K562 (cell line): ENCODE measurements at regions not wholly inside any gene's neighbourhood (a gene's known extent, or its start where the extent isn't known, plus 50 kb on each side); places are given as distances from the start of the nearest gene placed in this dataset.
A peak's percentile ranks its signal among the peaks of the same experiment; 100 is the strongest.

ENCODE experiments used
- CEBPG ChIP-seq, 3 experiments: fragments of 200-800 bp in 1 of 3; sonication (Bioruptor generic) in 1 of 3; sonication (generic) in 1 of 3; formaldehyde crosslinking in 1 of 3; IDR thresholded peaks in 2 of 3; conservative IDR thresholded peaks in 1 of 3; 2 replicates each; pipeline versions ENCODE4 v1.6.1 to v1.8.0; 2016 to 2022; ENCODE audit warnings: missing compliant biosample characterization in 2 of 3, missing genetic modification characterization in 2 of 3, mild to moderate bottlenecking in 1 of 3, missing genetic modification reagents in 1 of 3
- CUX1 ChIP-seq: fragments of 200-800 bp; sonication (Bioruptor generic); IDR thresholded peaks from 2 replicates; pipeline ENCODE4 v1.6.1; 2016; ENCODE audit warnings: missing genetic modification characterization, missing compliant biosample characterization
- ESRRB ChIP-seq: fragments of 250-450 bp; sonication (Bioruptor Pico); IDR thresholded peaks from 2 replicates; pipeline ENCODE4 v1.5.0; 2020; ENCODE audit warnings: mild to moderate bottlenecking, moderate library complexity, borderline replicate concordance
- FOXJ2 ChIP-seq: fragments of 200-800 bp; sonication (Bioruptor generic); IDR thresholded peaks from 2 replicates; pipeline ENCODE4 v1.6.1; 2016; ENCODE audit warnings: missing genetic modification characterization, missing compliant biosample characterization
- HDAC6 ChIP-seq: IDR thresholded peaks from 2 replicates; pipeline ENCODE4 v1.6.1; 2012; ENCODE audit warnings: low read depth, mild to moderate bottlenecking, control low read depth, inconsistent platforms, low read length, moderate library complexity
- KDM2B ChIP-seq: fragments of 250-450 bp; sonication (Bioruptor Pico); IDR thresholded peaks from 2 replicates; pipeline ENCODE4 v1.8.0; 2021; ENCODE audit warnings: mild to moderate bottlenecking, moderate library complexity
- MXI1 ChIP-seq: IDR thresholded peaks from 2 replicates; pipeline ENCODE4 v1.6.1; 2011; ENCODE audit warnings: low read depth, mild to moderate bottlenecking, improper control_type of control experiment, low read length
- POLR2A ChIP-seq: fragments of 450-650 bp; conservative IDR thresholded peaks from 2 replicates; pipeline ENCODE4 v1.6.1; 2016
- SPI1 ChIP-seq: IDR thresholded peaks from 2 replicates; pipeline ENCODE4 v1.6.1; 2011; ENCODE audit warnings: low read depth, low read length, control low read depth, borderline replicate concordance
- STAT6 ChIP-seq: sonication (generic); formaldehyde crosslinking; IDR thresholded peaks from 2 replicates; pipeline ENCODE4 v1.8.1; 2023; ENCODE audit warnings: mild to moderate bottlenecking, missing genetic modification reagents
- TF ChIP-seq, protein P1 (sequence below), 3 experiments: IDR thresholded peaks in 2 of 3; conservative IDR thresholded peaks in 1 of 3; 2 replicates each; pipeline ENCODE4 v1.5.1; 2011 to 2012; ENCODE audit warnings: low read length in 3 of 3, mild to moderate bottlenecking in 3 of 3, control low read depth in 2 of 3, improper control_type of control experiment in 1 of 3, inconsistent platforms in 1 of 3, low read depth in 1 of 3, mixed read lengths in 1 of 3, moderate library complexity in 1 of 3; ENCODE audit not compliant: insufficient read depth in 2 of 3
- TF ChIP-seq, protein P2 (sequence below): fragments of 200-800 bp; sonication (Bioruptor generic); IDR thresholded peaks from 2 replicates; pipeline ENCODE4 v1.6.1; 2017; ENCODE audit warnings: missing genetic modification characterization, missing compliant biosample characterization
- TF ChIP-seq, protein P3 (sequence below): fragments of 250-450 bp; sonication (Bioruptor Pico); IDR thresholded peaks from 2 replicates; pipeline ENCODE4 v1.5.0; 2020; ENCODE audit warnings: mild to moderate bottlenecking

DNA sequence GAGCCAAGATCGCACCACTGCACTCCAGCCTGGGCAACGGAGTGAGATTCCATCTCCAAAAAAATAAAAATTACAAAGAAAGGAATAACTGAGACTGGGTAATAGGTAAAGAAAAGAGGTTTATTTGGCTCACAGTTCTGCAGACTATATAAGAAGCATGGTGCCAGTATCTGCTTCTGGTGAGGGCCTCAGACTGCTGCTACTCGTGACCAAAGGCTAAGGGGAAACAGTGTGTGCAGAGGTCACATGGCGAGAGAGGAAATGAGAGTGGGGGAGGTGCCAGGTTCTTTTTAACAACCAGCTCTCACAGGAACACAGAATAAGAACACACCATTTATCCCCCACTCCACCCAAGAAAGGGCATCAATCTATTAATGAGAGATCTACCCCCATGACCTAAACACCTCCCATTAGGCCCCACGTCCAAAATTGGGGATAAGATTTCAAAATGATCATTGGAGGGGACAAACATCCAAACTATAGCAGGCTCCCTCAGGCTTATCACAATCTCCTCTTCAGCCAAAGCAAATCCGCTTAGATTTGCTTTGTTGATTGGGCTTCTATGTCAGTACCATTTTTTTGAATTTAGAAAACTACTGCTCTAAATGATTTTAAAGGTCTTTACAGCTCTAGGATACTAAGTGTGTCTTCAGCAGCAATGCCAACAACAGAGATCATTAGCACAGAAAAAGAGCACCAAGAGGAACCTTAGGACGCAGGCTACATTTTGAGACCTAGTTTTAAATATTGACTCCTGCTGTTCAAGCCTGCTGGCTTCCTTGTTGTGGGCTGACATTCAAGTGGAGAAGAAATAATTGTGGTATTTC is 84.2 kb upstream of the TBL1XR1 start (continued):
- TF ChIP-seq, protein P1, sequence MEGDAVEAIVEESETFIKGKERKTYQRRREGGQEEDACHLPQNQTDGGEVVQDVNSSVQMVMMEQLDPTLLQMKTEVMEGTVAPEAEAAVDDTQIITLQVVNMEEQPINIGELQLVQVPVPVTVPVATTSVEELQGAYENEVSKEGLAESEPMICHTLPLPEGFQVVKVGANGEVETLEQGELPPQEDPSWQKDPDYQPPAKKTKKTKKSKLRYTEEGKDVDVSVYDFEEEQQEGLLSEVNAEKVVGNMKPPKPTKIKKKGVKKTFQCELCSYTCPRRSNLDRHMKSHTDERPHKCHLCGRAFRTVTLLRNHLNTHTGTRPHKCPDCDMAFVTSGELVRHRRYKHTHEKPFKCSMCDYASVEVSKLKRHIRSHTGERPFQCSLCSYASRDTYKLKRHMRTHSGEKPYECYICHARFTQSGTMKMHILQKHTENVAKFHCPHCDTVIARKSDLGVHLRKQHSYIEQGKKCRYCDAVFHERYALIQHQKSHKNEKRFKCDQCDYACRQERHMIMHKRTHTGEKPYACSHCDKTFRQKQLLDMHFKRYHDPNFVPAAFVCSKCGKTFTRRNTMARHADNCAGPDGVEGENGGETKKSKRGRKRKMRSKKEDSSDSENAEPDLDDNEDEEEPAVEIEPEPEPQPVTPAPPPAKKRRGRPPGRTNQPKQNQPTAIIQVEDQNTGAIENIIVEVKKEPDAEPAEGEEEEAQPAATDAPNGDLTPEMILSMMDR (IDR thresholded peaks at IDR 0.05 in 2 of 3, conservative IDR thresholded peaks at IDR 0.05 in 1 of 3; ENCODE audit: insufficient read depth in 2 of 3, low read depth in 1 of 3, low read length in 3 of 3) = no peak
- TF ChIP-seq HDAC6 (no peak), ESRRB (CRISPR knock-in tag) (no peak), KDM2B (CRISPR knock-in tag) (no peak), CUX1 (CRISPR knock-in tag) (no peak), MXI1 (no peak), SPI1 (0 out of 2 replicates have a peak, but pooled peaks have one; percentile 8), POLR2A (no peak), CEBPG (CRISPR knock-in tag; IDR thresholded peaks at IDR 0.05) (no peak), CEBPG (tag; conservative IDR thresholded peaks at IDR 0.05 in 1 of 2, IDR thresholded peaks at IDR 0.05 in 1 of 2) (no peak), FOXJ2 (tag) (no peak), STAT6 (CRISPR knock-in tag) (no peak)
- TF ChIP-seq, protein P2, sequence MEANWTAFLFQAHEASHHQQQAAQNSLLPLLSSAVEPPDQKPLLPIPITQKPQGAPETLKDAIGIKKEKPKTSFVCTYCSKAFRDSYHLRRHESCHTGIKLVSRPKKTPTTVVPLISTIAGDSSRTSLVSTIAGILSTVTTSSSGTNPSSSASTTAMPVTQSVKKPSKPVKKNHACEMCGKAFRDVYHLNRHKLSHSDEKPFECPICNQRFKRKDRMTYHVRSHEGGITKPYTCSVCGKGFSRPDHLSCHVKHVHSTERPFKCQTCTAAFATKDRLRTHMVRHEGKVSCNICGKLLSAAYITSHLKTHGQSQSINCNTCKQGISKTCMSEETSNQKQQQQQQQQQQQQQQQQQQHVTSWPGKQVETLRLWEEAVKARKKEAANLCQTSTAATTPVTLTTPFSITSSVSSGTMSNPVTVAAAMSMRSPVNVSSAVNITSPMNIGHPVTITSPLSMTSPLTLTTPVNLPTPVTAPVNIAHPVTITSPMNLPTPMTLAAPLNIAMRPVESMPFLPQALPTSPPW (CRISPR knock-in tag) = no peak
- TF ChIP-seq, protein P3, sequence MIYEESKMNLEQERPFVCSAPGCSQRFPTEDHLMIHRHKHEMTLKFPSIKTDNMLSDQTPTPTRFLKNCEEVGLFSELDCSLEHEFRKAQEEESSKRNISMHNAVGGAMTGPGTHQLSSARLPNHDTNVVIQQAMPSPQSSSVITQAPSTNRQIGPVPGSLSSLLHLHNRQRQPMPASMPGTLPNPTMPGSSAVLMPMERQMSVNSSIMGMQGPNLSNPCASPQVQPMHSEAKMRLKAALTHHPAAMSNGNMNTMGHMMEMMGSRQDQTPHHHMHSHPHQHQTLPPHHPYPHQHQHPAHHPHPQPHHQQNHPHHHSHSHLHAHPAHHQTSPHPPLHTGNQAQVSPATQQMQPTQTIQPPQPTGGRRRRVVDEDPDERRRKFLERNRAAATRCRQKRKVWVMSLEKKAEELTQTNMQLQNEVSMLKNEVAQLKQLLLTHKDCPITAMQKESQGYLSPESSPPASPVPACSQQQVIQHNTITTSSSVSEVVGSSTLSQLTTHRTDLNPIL = no peak
